ENCODE measurements at regions not wholly inside any gene's neighbourhood (a gene's known extent, or its start where the extent isn't known, plus 50 kb on each side); places are given as distances from the start of the nearest gene placed in this dataset.

GRCh38 chr3:25044762-25045710 lies 383.0 kb upstream of the RARB start:
- no peak for DNase-seq (ENCODE audit: low read depth)

DNA sequence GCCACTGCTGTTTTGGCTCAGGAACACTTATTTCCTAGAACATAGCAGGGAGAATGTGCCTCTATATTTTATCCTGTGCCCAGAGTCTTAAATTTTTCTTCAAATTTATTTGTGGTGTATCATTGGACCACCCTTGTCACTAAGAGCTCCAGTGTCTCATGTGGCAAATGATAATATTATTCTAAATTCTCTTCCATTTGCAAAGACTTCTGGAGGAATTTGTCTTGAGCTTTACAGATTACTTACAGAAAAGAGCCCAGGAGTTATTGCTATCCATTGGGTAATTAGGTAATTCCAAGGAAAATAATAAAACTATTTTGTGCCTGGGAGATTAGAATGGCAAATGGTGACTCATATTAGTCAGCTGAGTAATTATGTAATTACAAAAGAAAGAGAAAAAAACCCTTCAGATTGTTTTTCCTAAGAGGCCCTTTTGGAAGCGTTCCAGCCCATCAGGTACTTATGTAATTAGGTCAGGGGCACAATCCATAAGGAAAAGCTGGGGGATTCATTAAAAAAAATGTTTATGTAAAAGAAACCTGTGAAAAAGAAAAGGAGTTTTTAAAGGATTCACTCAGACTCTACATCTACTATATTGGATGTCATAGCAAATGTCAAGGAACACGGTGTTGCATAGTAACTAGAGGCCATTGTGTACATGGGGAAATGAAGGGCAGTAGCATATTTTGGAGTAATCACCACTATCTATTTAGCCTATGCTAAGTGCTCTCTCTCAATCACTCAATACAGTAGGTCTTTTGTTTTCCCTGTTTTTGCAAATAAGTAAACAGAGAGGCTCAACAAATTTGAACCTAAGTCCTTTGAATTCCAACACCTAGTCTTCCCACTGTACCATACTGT lies 380.9 kb upstream of the RARB start:
- no peak for DNase-seq (ENCODE audit: low read depth)

GRCh38 chr3:25049304-25049703 lies 378.8 kb upstream of the RARB start:
- DNase-seq (ENCODE audit: low read depth): no peak

DNA sequence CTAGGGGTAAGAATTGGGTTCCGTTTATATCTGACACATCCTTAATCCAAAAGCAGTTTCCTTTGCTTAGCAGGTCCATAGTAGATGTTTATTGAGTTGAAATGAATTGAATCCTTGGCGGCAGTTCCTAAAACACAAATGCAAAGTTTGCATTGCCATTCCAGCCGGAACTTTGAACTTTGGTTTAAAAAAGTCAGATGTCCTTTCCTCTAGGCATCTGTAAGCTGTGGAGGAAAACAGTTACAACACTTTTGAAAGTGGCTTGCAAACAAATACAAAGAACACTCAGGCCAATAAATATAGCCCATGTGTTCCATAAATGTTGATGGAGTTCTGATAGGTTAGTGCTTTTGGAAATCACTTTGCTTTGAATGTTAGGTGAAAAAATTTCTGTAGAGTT lies 374.7 kb upstream of the RARB start:
- DNase-seq (ENCODE audit: low read depth): no peak

- no peak for DNase-seq (ENCODE audit: low read depth)
Measured at GRCh38 chr3:25056036-25056755, 371.9 kb upstream of the RARB start.

GRCh38 chr3:25056803-25057351 lies 371.2 kb upstream of the RARB start:
- DNase-seq (ENCODE audit: low read depth): no peak

DNA sequence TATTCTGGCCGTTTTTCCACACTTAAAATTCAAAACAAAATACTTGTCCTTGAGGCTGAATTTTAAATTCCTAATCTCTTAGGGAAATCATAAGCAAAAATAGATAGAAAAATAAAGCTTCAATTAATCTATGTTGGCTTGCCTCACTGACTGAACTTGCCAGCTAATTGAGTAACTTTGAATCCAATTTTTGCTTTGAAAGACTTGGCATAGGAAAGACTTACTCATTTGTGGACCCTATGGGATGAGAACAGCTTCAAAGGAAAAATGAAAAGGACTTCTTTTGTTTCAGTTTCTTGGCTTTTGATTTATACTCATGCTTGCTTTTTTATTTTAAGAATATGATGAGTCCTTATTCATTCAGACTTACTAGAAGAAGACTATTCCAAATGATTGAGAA lies 370.7 kb upstream of the RARB start:
- DNase-seq (ENCODE audit: low read depth): no peak

- no peak for DNase-seq (ENCODE audit: low read depth)
Measured at GRCh38 chr3:25064681-25065080, 363.4 kb upstream of the RARB start.

DNA sequence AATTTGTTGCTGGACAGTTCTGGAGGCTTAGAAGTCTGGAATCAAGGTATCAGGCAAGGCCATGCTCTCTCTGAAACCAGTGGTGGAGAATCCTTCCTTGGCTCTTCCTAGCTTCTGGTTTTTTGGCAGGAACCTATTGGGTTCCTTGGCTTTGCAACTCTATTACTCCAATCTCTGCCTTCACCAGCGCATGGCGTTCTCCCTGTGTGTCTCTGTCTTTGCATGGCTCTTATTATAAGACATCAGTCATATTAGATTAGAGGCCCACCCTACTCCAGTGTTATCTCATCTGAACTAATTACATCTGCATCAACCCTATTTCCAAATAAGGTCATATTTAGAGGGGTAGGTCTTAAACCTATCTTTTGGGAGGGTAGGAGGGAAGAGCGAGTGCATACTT lies 358.1 kb upstream of the RARB start:
- no peak for DNase-seq (ENCODE audit: low read depth)

GRCh38 chr3:25071846-25072245 lies 356.2 kb upstream of the RARB start:
- DNase-seq (ENCODE audit: low read depth): no peak

DNA sequence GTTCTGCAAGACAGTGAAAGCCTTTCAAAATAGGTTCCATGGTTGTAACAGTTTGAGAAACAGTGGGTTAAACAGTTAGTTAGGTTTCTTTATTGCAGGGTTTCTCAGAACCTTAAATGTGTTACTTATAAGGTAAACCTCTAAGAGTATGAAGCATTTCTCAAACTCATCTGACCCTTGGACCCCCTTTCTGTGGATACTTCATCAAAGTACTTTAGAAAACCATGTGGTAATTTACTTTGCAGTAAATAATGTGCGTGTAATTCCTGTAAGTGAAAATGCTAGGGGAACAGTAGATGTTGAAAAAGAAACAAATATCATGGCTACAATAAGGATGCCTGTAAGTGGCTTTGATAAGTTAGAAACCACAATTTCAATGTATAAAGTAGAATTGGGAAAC lies 354.6 kb upstream of the RARB start:
- DNase-seq (ENCODE audit: low read depth): no peak

DNA sequence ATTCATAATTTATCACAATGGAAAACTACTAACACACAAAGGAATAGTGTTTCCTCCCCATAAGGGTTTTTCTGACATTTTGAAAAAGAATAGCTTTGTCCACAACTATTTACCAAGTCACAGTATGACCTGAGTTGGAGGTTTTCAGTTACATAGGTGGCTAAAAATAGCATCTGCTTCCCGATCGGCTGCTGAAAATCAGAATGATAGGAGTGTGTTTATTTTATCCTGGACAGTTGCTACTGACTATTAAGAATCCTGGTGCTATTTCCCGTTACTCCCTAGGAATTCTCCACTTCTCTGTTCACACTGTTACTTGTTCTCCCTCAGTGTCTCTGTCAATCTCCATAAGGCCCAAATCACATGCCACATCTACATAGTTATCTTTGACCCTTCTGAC lies 353.9 kb upstream of the RARB start:
- no peak for DNase-seq (ENCODE audit: low read depth)

- DNase-seq (ENCODE audit: low read depth): no peak
Measured at GRCh38 chr3:25080461-25080860, 347.6 kb upstream of the RARB start.

- DNase-seq (ENCODE audit: low read depth): no peak
Measured at GRCh38 chr3:25084016-25084415, 344.0 kb upstream of the RARB start.

DNA sequence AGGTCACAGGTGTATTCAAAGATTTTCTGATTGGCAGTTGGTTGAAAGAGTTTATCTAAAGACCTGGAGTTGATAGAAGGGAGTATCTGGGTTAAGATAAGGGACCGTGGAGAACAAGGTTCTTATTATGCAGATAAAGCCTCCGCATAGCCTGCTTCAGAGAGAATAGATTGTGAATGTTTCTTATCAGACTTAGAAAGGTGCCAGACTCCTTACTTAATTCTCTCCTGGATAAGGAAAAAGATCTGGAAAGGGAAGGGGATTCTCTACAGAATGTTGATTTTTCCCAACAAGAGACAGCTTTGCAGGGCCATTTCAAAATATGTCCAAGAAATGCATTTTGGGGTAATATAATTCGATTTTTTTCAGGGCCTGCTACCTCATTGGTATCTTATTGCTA lies 341.3 kb upstream of the RARB start:
- no peak for DNase-seq (ENCODE audit: low read depth)

DNA sequence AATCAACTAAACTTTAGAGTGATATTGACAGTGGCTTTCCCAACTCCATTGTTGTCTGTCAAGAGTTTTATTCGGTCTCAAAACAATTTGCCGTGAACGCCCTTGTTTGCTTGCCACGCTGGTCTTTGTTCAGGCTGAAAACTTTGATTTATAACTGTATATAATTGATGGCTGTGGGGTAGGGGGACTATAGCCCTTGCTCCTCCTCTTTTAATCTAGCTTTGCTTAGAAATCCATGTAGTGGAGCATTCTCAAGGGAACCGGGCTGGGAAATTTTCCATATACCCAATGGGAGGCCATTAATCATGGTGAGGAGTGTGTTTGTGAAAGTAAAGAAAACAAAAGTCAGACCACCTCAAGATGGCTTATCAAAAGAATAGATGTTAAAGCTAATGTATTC lies 339.8 kb upstream of the RARB start:
- DNase-seq (ENCODE audit: low read depth): no peak

- no peak for DNase-seq (ENCODE audit: low read depth)
Measured at GRCh38 chr3:25090698-25091453, 337.2 kb upstream of the RARB start.

DNA sequence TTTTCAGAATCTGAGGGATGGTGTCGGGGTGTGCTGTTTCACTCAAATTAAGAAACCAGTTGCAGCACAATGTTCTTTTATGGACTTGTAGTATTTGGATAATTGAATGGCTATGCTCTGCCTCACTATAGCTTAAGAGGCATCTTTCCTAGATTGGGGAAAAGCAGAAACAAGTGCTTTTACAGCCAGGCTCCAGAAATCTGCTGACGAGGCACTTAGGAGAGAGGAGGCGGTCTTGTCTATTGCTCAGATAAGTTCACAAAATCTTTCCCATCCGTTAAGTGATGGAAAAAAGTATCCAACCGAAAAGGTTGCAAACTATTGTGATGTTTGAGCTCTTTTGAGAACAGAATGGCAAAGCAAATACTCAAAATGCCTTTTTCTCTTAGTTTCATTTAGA lies 336.1 kb upstream of the RARB start:
- no peak for DNase-seq (ENCODE audit: low read depth)

- no peak for DNase-seq (ENCODE audit: low read depth)
Measured at GRCh38 chr3:25094932-25095685, 333.0 kb upstream of the RARB start.

DNA sequence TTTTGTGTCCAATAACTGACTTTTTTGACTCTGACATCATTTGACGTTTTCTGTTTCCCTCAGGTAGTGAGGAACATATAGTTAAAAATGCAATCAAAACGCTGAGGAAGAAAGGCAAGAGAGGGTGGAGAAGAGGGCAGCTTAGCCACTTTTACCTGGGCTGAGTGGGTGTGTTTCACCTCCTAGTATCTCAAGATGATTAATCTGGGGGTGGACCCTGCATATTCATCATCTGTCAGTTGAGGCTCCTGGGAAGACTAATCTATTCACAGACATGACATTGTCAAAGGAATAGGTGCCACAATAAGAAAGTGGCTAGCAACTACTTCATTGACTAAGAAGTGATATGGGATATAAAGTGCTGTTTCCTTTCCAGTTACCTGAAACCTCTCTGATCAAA lies 331.5 kb upstream of the RARB start:
- no peak for DNase-seq (ENCODE audit: low read depth)

Data from M059J (cell line).